Kasumi-1 (cell line): ENCODE measurements at regions not wholly inside any gene's neighbourhood (a gene's known extent, or its start where the extent isn't known, plus 50 kb on each side); places are given as distances from the start of the nearest gene placed in this dataset.
A peak's percentile ranks its signal among the peaks of the same experiment; 100 is the strongest.
"Not testable (repeated sequence)": the region's sequence is repeated elsewhere in the genome, so short reads cannot be mapped to it uniquely, and the experiment has no call there.

ENCODE experiments used
- DNase-seq, 2 experiments: peaks; one replicate each; lab custom pipeline; 2025; lab: John Stamatoyannopoulos, UW

DNA sequence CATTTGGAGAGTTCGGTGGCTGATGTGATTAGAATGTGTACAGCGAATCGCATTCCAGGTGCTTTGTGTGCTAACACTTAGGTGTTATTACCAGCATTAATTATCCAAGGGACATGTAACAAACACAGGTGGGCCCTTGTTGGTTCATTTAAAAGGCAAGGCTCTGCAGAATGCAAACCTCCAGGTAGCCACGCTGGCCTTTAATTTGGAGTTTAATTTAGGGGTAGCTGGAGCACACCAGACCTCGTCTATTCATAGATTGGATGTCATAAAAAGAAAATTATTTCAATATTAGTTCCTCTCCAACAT is 191.1 kb downstream of the MAT2B start:
- no peak for DNase-seq

DNA sequence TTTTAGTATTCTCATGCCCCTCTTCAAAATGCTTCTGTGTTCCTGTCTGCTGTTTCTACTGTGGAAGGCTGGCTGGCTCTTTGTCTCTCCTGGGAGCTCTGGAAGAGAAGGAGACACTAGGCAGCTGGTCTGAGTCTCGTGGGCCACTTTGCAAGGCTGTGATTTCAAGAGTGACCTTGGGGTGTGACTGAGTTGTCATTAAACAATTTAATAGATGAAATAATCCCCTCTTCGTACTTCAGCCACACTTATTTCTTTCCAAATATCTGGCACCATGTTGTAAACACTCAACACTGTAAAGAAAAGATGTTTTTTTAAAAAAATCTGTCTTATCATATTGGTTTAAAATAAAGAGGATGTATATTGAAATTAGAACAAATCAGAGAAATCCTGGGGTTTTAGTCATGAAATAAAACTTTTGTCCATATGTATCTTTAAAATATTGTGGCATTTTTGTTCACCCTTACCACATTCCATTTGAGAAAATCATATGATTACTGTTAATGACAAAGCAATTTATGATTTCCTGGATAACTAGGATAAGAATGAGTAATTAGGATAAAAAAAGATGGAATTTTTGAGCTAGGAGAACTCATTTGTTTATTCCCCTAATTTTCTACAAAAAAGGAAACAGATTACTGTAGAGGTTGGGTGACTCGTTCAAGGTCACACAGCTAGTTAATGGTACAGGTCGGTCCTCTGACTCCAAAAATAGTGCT is 200.8 kb downstream of the MAT2B start:
- DNase-seq: no peak

GRCh38 chr5:163712011-163712410 is 206.6 kb downstream of the MAT2B start:
- DNase-seq: no peak

DNA sequence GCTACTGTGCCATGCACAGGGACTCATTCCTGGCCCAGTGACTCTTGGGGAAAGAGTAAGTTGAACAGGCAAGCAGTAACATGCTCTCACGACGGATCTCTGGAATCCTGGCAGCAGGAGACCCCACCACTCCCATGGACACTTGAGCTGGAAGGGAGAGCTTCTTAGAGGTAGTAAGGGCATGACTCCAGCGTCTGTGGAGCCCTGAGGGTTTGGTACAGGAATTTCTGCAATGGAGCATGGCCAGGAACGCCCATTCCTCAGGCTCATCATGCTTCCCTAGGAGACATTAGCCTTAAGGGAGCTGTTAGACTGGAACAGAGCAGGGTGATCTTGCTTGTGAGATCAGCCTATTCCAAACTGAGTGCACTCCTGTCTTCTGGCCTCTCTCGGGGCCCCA is 212.9 kb downstream of the MAT2B start:
- no peak for DNase-seq

- no peak for DNase-seq
Measured at GRCh38 chr5:163724305-163724704, 218.9 kb downstream of the MAT2B start.

GRCh38 chr5:163727028-163727427 is 221.6 kb downstream of the MAT2B start:
- DNase-seq: peak; percentile 12 to 22

GRCh38 chr5:163730206-163730756 is 224.9 kb downstream of the MAT2B start:
- DNase-seq: no peak

GRCh38 chr5:163731256-163731655 is 225.8 kb downstream of the MAT2B start:
- DNase-seq: no peak

DNA sequence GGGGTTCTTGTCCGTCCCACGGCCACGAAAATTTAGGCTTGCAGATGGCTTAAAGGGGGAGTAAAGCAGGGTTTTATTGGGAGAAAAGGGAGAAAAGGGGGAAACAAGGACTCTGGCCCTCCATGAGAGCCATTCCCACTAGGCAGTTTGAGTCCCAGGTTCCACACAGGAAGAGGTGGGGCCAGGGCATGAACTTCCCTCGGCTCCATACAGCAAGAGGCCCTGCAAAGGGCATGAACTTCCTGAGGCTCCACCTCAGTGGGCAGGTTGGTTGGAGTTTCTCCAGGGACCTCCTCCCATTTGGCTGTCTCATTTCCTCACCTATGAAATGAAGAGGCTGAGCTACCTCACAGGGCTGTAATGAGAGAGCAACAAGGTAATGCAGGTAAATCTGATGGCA is 229.7 kb downstream of the MAT2B start:
- no peak for DNase-seq

- no peak for DNase-seq
Measured at GRCh38 chr5:163747586-163747985, 242.2 kb downstream of the MAT2B start.

DNA sequence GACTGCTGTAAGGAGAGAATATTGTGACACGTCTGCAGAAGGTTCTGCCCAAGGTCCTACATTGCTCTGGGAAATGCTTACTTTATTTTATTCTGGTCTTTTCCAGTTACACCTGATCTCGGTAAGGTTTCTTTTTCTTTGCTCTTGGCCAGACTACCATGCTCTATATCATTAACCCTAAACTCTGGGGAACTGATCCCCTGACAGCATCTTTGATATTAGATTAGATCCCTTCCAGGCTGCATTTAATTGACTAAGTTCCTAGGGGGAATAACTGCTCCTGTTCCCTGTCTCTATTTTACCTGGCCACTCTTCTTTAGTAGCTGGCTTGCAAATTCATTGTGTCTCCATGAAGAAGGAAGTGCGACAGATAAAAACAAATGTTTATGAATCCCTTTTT is 243.5 kb downstream of the MAT2B start:
- DNase-seq: no peak

GRCh38 chr5:163750415-163750814 is 245.0 kb downstream of the MAT2B start:
- not testable (repeated sequence) for DNase-seq

DNA sequence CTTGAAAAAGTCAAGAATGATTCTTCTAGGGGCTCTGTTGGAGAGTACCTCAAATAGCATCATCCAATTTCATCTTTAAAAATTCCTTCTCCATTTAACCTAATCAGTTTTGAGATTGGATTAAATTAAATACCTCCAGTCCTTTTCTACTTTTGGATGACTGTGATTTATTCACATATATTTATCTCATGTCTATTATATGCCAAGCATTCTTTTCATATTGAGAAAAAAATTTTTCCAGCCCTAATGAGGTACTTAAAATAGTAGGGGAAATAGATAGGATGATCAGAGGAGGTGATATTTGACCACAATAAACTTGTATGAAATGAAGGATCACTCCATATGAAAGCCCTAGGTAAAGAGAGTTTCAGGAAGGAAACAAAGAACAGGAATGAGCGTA is 250.1 kb downstream of the MAT2B start:
- DNase-seq: no peak

- DNase-seq: no peak
Measured at GRCh38 chr5:163756170-163756569, 250.8 kb downstream of the MAT2B start.

DNA sequence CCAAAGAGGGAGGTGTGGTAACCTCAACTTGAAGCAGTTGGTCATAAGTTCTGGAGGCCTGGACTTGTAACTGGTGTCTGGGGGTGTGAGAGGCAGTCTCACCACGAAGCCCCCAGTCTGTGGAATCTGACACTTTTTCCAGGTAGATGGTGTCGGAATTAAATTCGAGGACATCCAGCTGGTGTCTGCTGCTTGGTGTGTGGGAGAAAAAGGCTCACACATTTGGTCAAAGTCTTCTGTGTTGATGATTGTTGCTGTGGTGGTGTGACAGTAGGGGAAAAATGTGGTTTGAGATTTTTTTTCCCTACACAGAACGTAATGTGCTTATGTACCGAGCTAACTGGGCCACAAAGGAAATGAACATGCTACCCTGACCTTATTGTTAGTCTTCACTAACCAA is 251.9 kb downstream of the MAT2B start:
- DNase-seq: no peak

GRCh38 chr5:163758283-163758711 is 252.9 kb downstream of the MAT2B start:
- DNase-seq: no peak

DNA sequence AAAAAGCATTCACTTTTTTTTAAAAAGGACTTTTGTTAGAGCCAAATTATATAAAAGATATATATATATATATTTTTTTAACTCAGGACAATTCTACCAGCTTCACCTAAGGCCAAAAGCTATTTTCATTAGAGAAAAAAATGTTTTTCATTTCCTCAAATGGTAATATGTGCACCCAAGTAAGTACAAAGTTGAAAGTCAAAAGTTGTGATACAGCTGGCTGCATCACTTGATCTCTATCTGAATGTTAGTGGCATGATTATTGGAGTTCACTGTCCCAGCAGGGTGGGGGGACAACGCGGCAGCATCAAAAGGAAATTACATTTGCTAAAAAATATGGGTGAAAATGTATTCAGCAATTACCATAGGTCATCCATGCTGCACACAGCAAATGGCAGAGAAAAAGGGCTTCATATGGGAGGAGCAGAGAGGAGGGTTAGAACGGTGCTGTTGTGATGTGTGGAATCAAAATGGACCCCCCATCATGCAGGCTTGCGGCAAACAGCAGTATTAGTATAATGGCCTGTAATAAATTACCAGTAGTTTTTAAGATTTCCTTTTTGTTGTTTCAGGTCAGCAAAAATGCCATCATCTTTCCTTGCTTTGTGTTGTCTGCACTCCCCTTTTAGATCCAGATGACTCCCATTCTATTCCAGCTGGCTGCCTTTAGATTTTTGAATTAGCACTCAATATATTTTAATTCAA is 253.7 kb downstream of the MAT2B start:
- no peak for DNase-seq

GRCh38 chr5:163760498-163760897 is 255.1 kb downstream of the MAT2B start:
- DNase-seq: no peak

- DNase-seq: no peak
Measured at GRCh38 chr5:163766936-163767670, 261.7 kb downstream of the MAT2B start.

GRCh38 chr5:163770625-163771024 is 265.2 kb downstream of the MAT2B start:
- no peak for DNase-seq

GRCh38 chr5:163772241-163772640 is 266.8 kb downstream of the MAT2B start:
- no peak for DNase-seq

DNA sequence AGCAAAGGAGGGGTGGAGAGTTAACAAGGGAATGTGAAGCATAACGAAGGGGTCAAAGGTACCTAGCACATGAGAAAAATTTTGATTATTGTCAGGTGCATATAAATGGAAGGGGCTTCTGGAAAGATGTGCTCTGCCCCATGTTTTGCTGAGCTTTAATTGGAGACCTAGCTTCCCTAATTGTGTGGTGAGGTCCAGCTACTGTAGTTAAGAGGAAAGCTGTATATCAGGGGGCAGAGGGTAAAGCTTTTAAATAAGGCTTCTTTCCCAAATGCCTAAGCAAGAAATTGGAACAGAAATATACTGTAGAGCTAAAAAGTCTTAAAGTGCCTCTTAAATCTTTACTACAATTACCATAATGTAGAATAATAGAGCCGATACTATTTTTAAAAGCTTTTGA is 267.2 kb downstream of the MAT2B start:
- no peak for DNase-seq

- no peak for DNase-seq
Measured at GRCh38 chr5:163773226-163773625, 267.8 kb downstream of the MAT2B start.
